CD8-positive, alpha-beta memory T cell (primary cell): ENCODE measurements at regions not wholly inside any gene's neighbourhood (a gene's known extent, or its start where the extent isn't known, plus 50 kb on each side); places are given as distances from the start of the nearest gene placed in this dataset.

Experiments
- CTCF ChIA-PET: fragments of 350-600 bp; sonication (Branson Sonifier 250); formaldehyde crosslinking; loops from one replicate; lab custom pipeline; 2021; ENCODE audit warnings: antibody characterized with exemption; lab: Charles Lee
- POLR2A ChIA-PET: fragments of 350-600 bp; sonication (Branson Sonifier 250); formaldehyde crosslinking; loops from one replicate; lab custom pipeline; 2021; ENCODE audit warnings: antibody characterized with exemption; lab: Charles Lee
- DNase-seq, 5 donors: peaks; one replicate each; pipeline versions ENCODE4 v3.0.0 to v3.0.0-alpha.2; 2020 to 2022; ENCODE audit warnings: mixed read lengths in 1 of 5
- H3K27ac ChIP-seq: one replicate; pipeline ENCODE4 v1.7.0; 2013; ENCODE audit warnings: low read depth, mild to moderate bottlenecking, low read length, moderate library complexity
- H3K27me3 ChIP-seq: 2 replicates; pipeline ENCODE4 v1.7.0; 2013; ENCODE audit warnings: low read length, mild to moderate bottlenecking; ENCODE audit not compliant: insufficient read depth, poor library complexity, severe bottlenecking
- H3K36me3 ChIP-seq: 2 replicates; pipeline ENCODE4 v1.7.0; 2013; ENCODE audit warnings: mild to moderate bottlenecking, low read length, moderate library complexity; ENCODE audit not compliant: insufficient read depth
- H3K4me1 ChIP-seq: 2 replicates; pipeline ENCODE4 v1.7.0; 2013; ENCODE audit warnings: mild to moderate bottlenecking, low read length, moderate library complexity; ENCODE audit not compliant: insufficient read depth
- H3K4me3 ChIP-seq: 2 replicates; pipeline ENCODE4 v1.7.0; 2013; ENCODE audit warnings: mild to moderate bottlenecking, low read length
- H3K9me3 ChIP-seq: 2 replicates; pipeline ENCODE4 v1.7.0; 2013; ENCODE audit warnings: mild to moderate bottlenecking, low read length
- H3K27ac Mint-ChIP-seq, 8 donors: one replicate each; pipeline ENCODE4 v1.8.0; 2020 to 2021; ENCODE audit warnings: mixed read lengths in 8 of 8, mild to moderate bottlenecking in 6 of 8, inconsistent platforms in 3 of 8, moderate library complexity in 3 of 8
- H3K27me3 Mint-ChIP-seq, 2 donors: one replicate each; pipeline ENCODE4 v1.8.0; 2020 to 2021; ENCODE audit warnings: mixed read lengths in 2 of 2, mild to moderate bottlenecking in 1 of 2, moderate library complexity in 1 of 2
- H3K36me3 Mint-ChIP-seq, 3 donors: one replicate each; pipeline ENCODE4 v1.8.0; 2020 to 2021; ENCODE audit warnings: mixed read lengths in 3 of 3, inconsistent platforms in 1 of 3, mild to moderate bottlenecking in 1 of 3
- H3K4me1 Mint-ChIP-seq, 3 donors: one replicate each; pipeline ENCODE4 v1.8.0; 2020 to 2021; ENCODE audit warnings: mixed read lengths in 3 of 3, inconsistent platforms in 1 of 3, mild to moderate bottlenecking in 1 of 3
- H3K4me3 Mint-ChIP-seq, 7 donors: one replicate each; pipeline ENCODE4 v1.8.0; 2020 to 2021; ENCODE audit warnings: mixed read lengths in 7 of 7, mild to moderate bottlenecking in 6 of 7, moderate library complexity in 4 of 7, inconsistent platforms in 2 of 7
- H3K9me3 Mint-ChIP-seq, 5 donors: one replicate each; pipeline ENCODE4 v1.8.0; 2020 to 2022; ENCODE audit warnings: mixed read lengths in 5 of 5, mild to moderate bottlenecking in 3 of 5, moderate library complexity in 2 of 5, inconsistent platforms in 1 of 5

DNA sequence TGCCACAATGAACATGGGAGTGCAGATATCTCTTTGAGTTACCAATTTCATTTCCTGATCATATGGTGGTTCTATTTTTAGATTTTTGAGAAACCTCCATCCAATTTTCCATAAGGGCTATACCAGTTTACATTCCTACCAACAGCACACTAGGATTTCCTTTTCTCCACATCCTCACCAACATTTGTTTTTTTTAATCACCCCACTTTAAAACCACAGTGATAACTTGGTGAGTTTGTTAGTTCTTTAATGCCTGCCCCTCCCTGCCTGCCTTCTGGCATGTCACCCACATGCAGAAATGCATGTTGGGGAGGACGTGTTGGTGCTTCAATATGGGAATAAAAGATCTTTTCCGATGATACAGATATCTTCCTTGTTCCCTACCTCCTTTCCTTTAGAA lies 167.9 kb downstream of the CAND1 start:
- H3K27ac ChIP-seq: no peak overlapping the region
- no peaks in the 10 kb centered on the region for H3K36me3 ChIP-seq
- Mint-ChIP-seq H3K27me3 (peaks cover 0 to 1% of the 10 kb centered on the region in 2 donors), H3K4me3 (no peak overlapping the region), H3K4me1 (peaks cover 19 to 25% (median 21%) of the 10 kb centered on the region in 3 donors), H3K36me3 (peaks cover 0 to 6% (median 2%) of the 10 kb centered on the region in 3 donors), H3K27ac (no peak overlapping the region), H3K9me3 (no peaks in the 10 kb centered on the region)
- H3K27me3 ChIP-seq: no peaks in the 10 kb centered on the region
- POLR2A ChIA-PET: no interaction called here
- no peak overlapping the region for H3K4me3 ChIP-seq
- H3K4me1 ChIP-seq: peaks cover 10% of the 10 kb centered on the region
- CTCF ChIA-PET: interaction anchor here (1.0 kb wide), 1 partner anchor 194 kb away, joined by 3 read pairs; no protein-coding TSS in a partner anchor
- no peak for DNase-seq
- H3K9me3 ChIP-seq: no peaks in the 10 kb centered on the region

DNA sequence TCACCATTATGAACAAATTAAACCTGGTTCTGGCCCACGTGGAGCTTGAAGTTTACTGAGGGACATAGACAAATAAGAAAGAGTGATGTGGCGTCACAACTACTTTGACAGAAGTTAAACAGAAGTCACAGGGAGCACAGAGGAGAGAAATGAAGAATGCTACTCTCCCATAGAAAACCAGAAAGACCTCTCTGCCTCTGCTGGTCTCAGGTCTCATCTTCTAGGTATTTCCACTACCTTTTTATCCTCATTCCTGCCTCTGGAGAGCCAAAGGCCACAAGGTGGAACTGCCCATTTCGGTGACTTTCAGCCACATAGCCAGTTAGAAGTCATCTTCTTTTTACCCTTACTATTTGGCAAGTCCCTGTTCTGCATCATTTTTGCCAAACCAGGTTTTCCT lies 170.5 kb downstream of the CAND1 start:
- POLR2A ChIA-PET: no interaction called here
- no peak overlapping the region for H3K4me3 ChIP-seq
- Mint-ChIP-seq H3K9me3 (no peaks in the 10 kb centered on the region), H3K27me3 (peaks cover 0 to 1% of the 10 kb centered on the region in 2 donors), H3K4me3 (no peak overlapping the region), H3K36me3 (peaks cover 0 to 6% (median 0%) of the 10 kb centered on the region in 3 donors), H3K27ac (no peak overlapping the region), H3K4me1 (peaks cover 25 to 38% (median 32%) of the 10 kb centered on the region in 3 donors)
- no peak overlapping the region for H3K27ac ChIP-seq
- CTCF ChIA-PET: interaction anchor here (2.3 kb wide), 1 partner anchor 191 kb away, joined by 13 read pairs; no protein-coding TSS in a partner anchor
- DNase-seq: no peak
- H3K9me3 ChIP-seq: no peaks in the 10 kb centered on the region
- peaks cover 14% of the 10 kb centered on the region for H3K4me1 ChIP-seq
- H3K27me3 ChIP-seq: no peaks in the 10 kb centered on the region
- no peaks in the 10 kb centered on the region for H3K36me3 ChIP-seq

DNA sequence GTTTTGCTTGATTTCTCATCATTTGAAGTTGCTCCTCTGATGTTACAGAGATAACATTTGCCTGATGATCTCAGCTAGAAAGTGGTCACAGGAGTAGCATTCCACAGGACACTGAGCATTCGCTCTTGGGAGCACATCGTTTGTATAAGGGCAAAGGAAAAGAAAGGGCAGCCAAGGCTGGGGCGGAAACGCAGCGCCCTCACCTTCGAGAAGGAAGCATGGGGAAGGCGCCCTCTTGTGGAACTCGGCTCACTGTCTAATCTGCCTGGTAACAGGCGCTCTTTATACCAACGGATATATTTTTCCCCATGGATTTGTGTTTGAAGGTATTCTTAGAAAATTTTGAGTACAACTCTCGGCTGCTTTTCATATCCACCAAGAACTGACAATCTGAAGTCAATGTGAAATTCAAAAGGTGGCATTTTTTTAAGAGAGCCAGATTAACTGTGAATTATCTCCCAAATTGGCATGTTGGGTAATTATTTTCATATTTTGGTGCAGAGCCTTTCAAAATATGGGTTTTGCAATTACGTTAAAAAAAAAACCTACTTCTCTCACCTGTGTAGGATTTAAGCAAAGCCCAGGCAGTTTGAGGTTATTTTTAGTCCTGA lies 172.7 kb downstream of the CAND1 start:
- Mint-ChIP-seq H3K36me3 (peaks cover 0 to 6% (median 0%) of the 10 kb centered on the region in 3 donors), H3K27me3 (peaks cover 0 to 1% of the 10 kb centered on the region in 2 donors), H3K27ac (peak overlapping the region in 6 of 8 donors; percentile 39 to 79 (median 66)), H3K4me1 (peaks cover 23 to 34% (median 28%) of the 10 kb centered on the region in 3 donors), H3K4me3 (peak overlapping the region in 6 of 7 donors; percentile 44 to 72 (median 62)), H3K9me3 (no peaks in the 10 kb centered on the region)
- H3K4me3 ChIP-seq: peak overlapping the region; percentile 37
- H3K27ac ChIP-seq: no peak overlapping the region
- peak; percentile 53 to 81 (median 59) for DNase-seq
- no peaks in the 10 kb centered on the region for H3K36me3 ChIP-seq
- POLR2A ChIA-PET: interaction anchor here (1.7 kb wide), 1 partner anchor 206 kb away, joined by 3 read pairs; no protein-coding TSS in a partner anchor
- no peaks in the 10 kb centered on the region for H3K9me3 ChIP-seq
- no peaks in the 10 kb centered on the region for H3K27me3 ChIP-seq
- peaks cover 14% of the 10 kb centered on the region for H3K4me1 ChIP-seq
- CTCF ChIA-PET: interaction anchor here (0.7 to 2.4 kb wide), 17 partner anchors 11 to 505 kb away, joined by 3 to 13 read pairs (median 4); partner anchors contain the start of gene DYRK2

DNA sequence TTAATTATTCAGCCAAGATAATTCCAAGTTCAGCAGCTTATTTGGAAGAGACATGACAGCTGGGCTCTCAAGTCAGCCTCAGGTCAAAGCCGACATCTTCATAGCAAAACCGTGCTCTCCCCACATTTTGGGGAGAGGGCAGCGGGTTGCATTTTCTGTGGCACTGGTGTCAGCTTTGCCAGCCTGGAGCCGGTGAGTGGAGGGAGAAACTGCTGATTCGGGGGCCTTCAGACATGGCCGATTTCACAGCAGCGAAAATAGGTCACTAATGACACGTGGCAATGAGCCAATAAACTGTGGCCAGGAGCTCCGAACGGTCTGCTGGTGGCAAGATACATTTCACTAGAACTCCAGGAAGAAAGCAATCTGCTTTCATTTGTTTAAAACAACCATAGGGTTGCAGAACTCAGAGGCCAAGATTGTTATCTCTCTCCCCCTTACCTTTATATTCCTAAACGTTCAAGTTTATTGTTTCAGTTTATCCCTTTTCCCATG lies 173.2 kb downstream of the CAND1 start:
- CTCF ChIA-PET: interaction anchor here (0.9 to 2.4 kb wide), 6 partner anchors 17 to 208 kb away, joined by 3 to 9 read pairs (median 5); partner anchors contain the start of gene DYRK2
- H3K4me1 ChIP-seq: peaks cover 14% of the 10 kb centered on the region
- H3K27me3 Mint-ChIP-seq: peaks cover 0 to 1% of the 10 kb centered on the region in 2 donors
- H3K27ac ChIP-seq: no peak overlapping the region
- no peak overlapping the region for H3K4me3 ChIP-seq
- no peak for DNase-seq
- H3K4me1 Mint-ChIP-seq: peaks cover 18 to 29% (median 23%) of the 10 kb centered on the region in 3 donors
- H3K36me3 ChIP-seq: no peaks in the 10 kb centered on the region
- H3K27ac Mint-ChIP-seq: no peak overlapping the region
- no peaks in the 10 kb centered on the region for H3K9me3 Mint-ChIP-seq
- H3K27me3 ChIP-seq: no peaks in the 10 kb centered on the region
- H3K4me3 Mint-ChIP-seq: no peak overlapping the region
- H3K9me3 ChIP-seq: no peaks in the 10 kb centered on the region
- H3K36me3 Mint-ChIP-seq: peaks cover 0 to 6% (median 0%) of the 10 kb centered on the region in 3 donors
- POLR2A ChIA-PET: interaction anchor here (0.9 kb wide), 1 partner anchor 206 kb away, joined by 3 read pairs; the partner anchor contains the start of gene DYRK2

DNA sequence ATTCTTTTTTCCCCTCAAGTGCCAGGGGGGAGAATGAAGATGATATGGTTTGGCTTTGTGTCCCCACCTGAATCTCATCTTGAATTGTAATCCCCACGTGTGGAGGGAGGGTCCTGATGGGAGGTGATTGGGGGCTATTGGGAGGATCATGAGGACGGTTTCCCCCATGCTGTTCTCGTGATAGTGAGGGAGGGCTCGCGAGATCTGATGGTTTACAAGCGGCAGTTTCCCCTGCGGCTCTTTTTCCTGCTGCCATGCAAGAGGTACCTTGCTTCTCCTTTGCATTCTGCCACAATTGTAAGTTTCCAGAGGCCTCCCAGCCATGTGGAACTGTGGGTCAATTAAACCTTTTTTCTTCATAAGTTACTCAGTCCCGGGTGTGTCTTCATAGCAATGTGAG lies 173.7 kb downstream of the CAND1 start:
- no peak overlapping the region for H3K4me3 Mint-ChIP-seq

DNA sequence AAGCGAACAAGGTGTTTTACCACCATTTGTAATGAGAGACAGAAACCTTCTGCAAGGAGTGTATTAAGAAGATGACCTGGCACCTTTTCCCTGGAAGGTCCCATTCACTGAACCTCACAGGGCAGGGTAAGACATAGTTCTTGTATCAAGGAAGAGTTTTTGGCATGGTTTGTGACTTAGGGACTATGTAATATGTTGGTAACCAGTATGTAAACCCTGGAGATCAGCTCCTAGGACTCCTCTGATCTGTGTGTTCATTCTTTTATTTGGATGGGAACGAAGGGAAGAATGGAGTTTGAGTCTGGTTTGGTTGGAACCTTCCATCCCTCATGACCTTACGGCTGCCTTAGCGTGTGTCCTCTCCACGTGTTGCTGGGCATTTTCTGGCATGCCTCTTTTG lies 175.4 kb downstream of the CAND1 start:
- Mint-ChIP-seq H3K36me3 (peaks cover 0 to 4% (median 0%) of the 10 kb centered on the region in 3 donors), H3K27me3 (no peaks in the 10 kb centered on the region), H3K27ac (no peak overlapping the region), H3K4me1 (peaks cover 27 to 36% (median 35%) of the 10 kb centered on the region in 3 donors), H3K4me3 (no peak overlapping the region), H3K9me3 (no peaks in the 10 kb centered on the region)
- ChIA-PET CTCF (interaction anchor here (1.1 to 1.4 kb wide), 2 partner anchors 206 to 498 kb away, joined by 3 read pairs; no protein-coding TSS in a partner anchor), POLR2A (no interaction called here)
- no peaks in the 10 kb centered on the region for H3K36me3 ChIP-seq
- H3K4me1 ChIP-seq: peaks cover 24% of the 10 kb centered on the region
- H3K9me3 ChIP-seq: no peaks in the 10 kb centered on the region
- no peak overlapping the region for H3K4me3 ChIP-seq
- no peak overlapping the region for H3K27ac ChIP-seq
- DNase-seq: no peak
- no peaks in the 10 kb centered on the region for H3K27me3 ChIP-seq

More for the DNA sequence above, 173.7 kb downstream of the CAND1 start:
- Mint-ChIP-seq H3K27ac (peak overlapping the region in 1 of 8 donors; percentile 67), H3K36me3 (peaks cover 0 to 6% (median 0%) of the 10 kb centered on the region in 3 donors), H3K9me3 (no peaks in the 10 kb centered on the region), H3K27me3 (peaks cover 0 to 1% of the 10 kb centered on the region in 2 donors), H3K4me1 (peaks cover 15 to 26% (median 22%) of the 10 kb centered on the region in 3 donors)
- H3K27ac ChIP-seq: no peak overlapping the region
- CTCF ChIA-PET: interaction anchor here (0.9 to 2.4 kb wide), 4 partner anchors 85 to 205 kb away, joined by 3 to 9 read pairs (median 5); partner anchors contain the start of gene DYRK2
- peaks cover 14% of the 10 kb centered on the region for H3K4me1 ChIP-seq
- no peak overlapping the region for H3K4me3 ChIP-seq
- no peaks in the 10 kb centered on the region for H3K27me3 ChIP-seq
- no peaks in the 10 kb centered on the region for H3K36me3 ChIP-seq
- POLR2A ChIA-PET: interaction anchor here (0.7 to 0.9 kb wide), 2 partner anchors 25 to 206 kb away, joined by 3 to 4 read pairs; partner anchors contain the start of gene DYRK2
- no peaks in the 10 kb centered on the region for H3K9me3 ChIP-seq
- DNase-seq: no peak

DNA sequence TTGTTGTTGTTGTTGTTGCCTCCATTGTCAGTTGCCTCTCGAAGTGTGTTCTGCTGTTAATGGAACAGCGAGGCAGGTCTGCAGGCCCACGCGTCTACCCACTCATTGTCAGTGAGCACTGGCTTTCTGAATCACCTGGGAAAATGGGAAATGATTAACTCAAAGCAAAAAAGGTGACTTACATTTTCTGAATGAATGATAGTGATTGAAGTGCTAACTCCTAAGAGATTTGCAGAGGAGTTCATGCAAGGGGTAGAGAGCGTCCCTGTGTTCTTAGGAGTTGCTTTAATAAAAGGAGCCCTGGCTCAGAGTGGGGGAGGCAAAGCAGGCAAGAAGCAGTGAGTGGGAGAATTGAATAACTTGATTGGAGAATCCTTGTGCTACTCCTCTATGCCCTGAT lies 177.6 kb downstream of the CAND1 start:
- H3K9me3 Mint-ChIP-seq: no peaks in the 10 kb centered on the region
- peaks cover 0 to 14% (median 0%) of the 10 kb centered on the region in 3 donors for H3K36me3 Mint-ChIP-seq
- Histone ChIP-seq H3K27ac (no peak overlapping the region), H3K4me3 (no peak overlapping the region), H3K4me1 (peaks cover 32% of the 10 kb centered on the region), H3K27me3 (no peaks in the 10 kb centered on the region), H3K36me3 (no peaks in the 10 kb centered on the region), H3K9me3 (no peaks in the 10 kb centered on the region)
- H3K27me3 Mint-ChIP-seq: no peaks in the 10 kb centered on the region
- POLR2A ChIA-PET: interaction anchor here (0.6 kb wide), 1 partner anchor 233 kb away, joined by 5 read pairs; no protein-coding TSS in a partner anchor
- H3K27ac Mint-ChIP-seq: peak overlapping the region in 1 of 8 donors; percentile 30
- no peak overlapping the region for H3K4me3 Mint-ChIP-seq
- CTCF ChIA-PET: no interaction called here
- H3K4me1 Mint-ChIP-seq: peaks cover 41 to 50% (median 50%) of the 10 kb centered on the region in 3 donors
- DNase-seq: no peak
